IMR-90 (cell line): ENCODE measurements at regions not wholly inside any gene's neighbourhood (a gene's known extent, or its start where the extent isn't known, plus 50 kb on each side); places are given as distances from the start of the nearest gene placed in this dataset.

Source experiments
- ATAC-seq: fragments of 200-7000 bp; cut with Tn5 transposase; 2 replicates; pipeline ENCODE4 v1.9.1; 2020; ENCODE audit warnings: low read depth, mild to moderate bottlenecking, moderate library complexity
- BruUV-seq: library from RNA; stranded (reverse); fragments of 400-500 nt; replicated peaks from 2 replicates; lab custom pipeline; 2021; lab: Mats Ljungman, UMichigan
- CTCF ChIA-PET: fragments of 300-600 bp; formaldehyde crosslinking; extraction: SDS; loops from one replicate; lab custom pipeline; 2021; ENCODE audit warnings: antibody characterized with exemption; lab: Yijun Ruan, JAX
- POLR2A ChIA-PET: fragments of 300-600 bp; sonication (Branson Sonifier 250); formaldehyde crosslinking; loops from one replicate; lab custom pipeline; 2022; ENCODE audit warnings: antibody characterized with exemption; ENCODE audit not compliant: unreplicated experiment; lab: Charles Lee
- DNase-seq: peaks from one replicate; pipeline ENCODE4 v3.0.0; 2013
- H2AFZ ChIP-seq: replicated peaks from 2 replicates; pipeline ENCODE3; 2013; ENCODE audit warnings: low read length, mild to moderate bottlenecking; ENCODE audit not compliant: poor library complexity
- H2AK5ac ChIP-seq: 2 replicates; pipeline ENCODE4 v1.6.1; 2013; ENCODE audit warnings: low read depth, low read length, inconsistent platforms
- H2AK9ac ChIP-seq: replicated peaks from 2 replicates; pipeline ENCODE3; 2013; ENCODE audit warnings: mild to moderate bottlenecking, low read depth, low read length, moderate library complexity; ENCODE audit not compliant: poor library complexity
- H2BK120ac ChIP-seq: 2 replicates; pipeline ENCODE4 v1.6.1; 2013; ENCODE audit warnings: low read depth, low read length, inconsistent platforms
- H2BK15ac ChIP-seq: 3 replicates; pipeline ENCODE4 v1.6.1; 2013; ENCODE audit warnings: low read depth, low read length, inconsistent platforms
- H2BK20ac ChIP-seq: 2 replicates; pipeline ENCODE4 v1.6.1; 2013; ENCODE audit warnings: low read depth, mild to moderate bottlenecking, inconsistent platforms, low read length, moderate library complexity
- H2BK5ac ChIP-seq: 2 replicates; pipeline ENCODE4 v1.6.1; 2013; ENCODE audit warnings: mild to moderate bottlenecking, low read depth, low read length, inconsistent platforms; ENCODE audit not compliant: poor library complexity, severe bottlenecking
- H3K14ac ChIP-seq: replicated peaks from 2 replicates; pipeline ENCODE4 v1.6.1; 2013; ENCODE audit warnings: low read depth, low read length, inconsistent platforms
- H3K18ac ChIP-seq: 2 replicates; pipeline ENCODE4 v1.6.1; 2013; ENCODE audit warnings: low read depth, low read length, control low read depth
- H3K23ac ChIP-seq: 2 replicates; pipeline ENCODE4 v1.6.1; 2013; ENCODE audit warnings: low read depth, low read length, inconsistent platforms
- H3K27ac ChIP-seq: 2 replicates; pipeline ENCODE4 v1.5.1; 2013; ENCODE audit warnings: mild to moderate bottlenecking, control low read depth, low read length; ENCODE audit not compliant: insufficient read depth
- H3K27me3 ChIP-seq: 2 replicates; pipeline ENCODE4 v1.6.1; 2013; ENCODE audit warnings: low read length; ENCODE audit not compliant: control insufficient read depth, insufficient read depth
- H3K36me3 ChIP-seq: 2 replicates; pipeline ENCODE4 v1.6.1; 2013; ENCODE audit warnings: low read length, mixed read lengths; ENCODE audit not compliant: control insufficient read depth, insufficient read depth
- H3K4ac ChIP-seq: 2 replicates; pipeline ENCODE4 v1.6.1; 2013; ENCODE audit warnings: low read depth, low read length, inconsistent platforms
- H3K4me1 ChIP-seq: 2 replicates; pipeline ENCODE4 v1.6.1; 2013; ENCODE audit warnings: low read length, mixed read lengths; ENCODE audit not compliant: control insufficient read depth, insufficient read depth
- H3K4me2 ChIP-seq: 2 replicates; pipeline ENCODE4 v1.6.1; 2013; ENCODE audit warnings: low read depth, mild to moderate bottlenecking, control low read depth, low read length, moderate library complexity
- H3K4me3 ChIP-seq: 2 replicates; pipeline ENCODE4 v1.5.1; 2013; ENCODE audit warnings: low read depth, mild to moderate bottlenecking, control low read depth, low read length, moderate library complexity; ENCODE audit not compliant: insufficient read depth
- H3K56ac ChIP-seq: 2 replicates; pipeline ENCODE4 v1.6.1; 2013; ENCODE audit warnings: low read length, inconsistent platforms; ENCODE audit not compliant: insufficient read depth; ENCODE audit errors: extremely low read depth
- H3K79me1 ChIP-seq, 2 experiments: 2 replicates each; pipeline ENCODE4 v1.6.1; 2013; ENCODE audit warnings: low read length in 2 of 2, inconsistent platforms in 1 of 2, low read depth in 1 of 2
- H3K9ac ChIP-seq: 2 replicates; pipeline ENCODE4 v1.6.1; 2013; ENCODE audit warnings: low read depth, low read length, control low read depth
- H3K9me1 ChIP-seq: 2 replicates; pipeline ENCODE4 v1.6.1; 2013; ENCODE audit warnings: low read length, inconsistent platforms; ENCODE audit not compliant: insufficient read depth
- H3K9me3 ChIP-seq: 2 replicates; pipeline ENCODE4 v1.6.1; 2013; ENCODE audit warnings: low read length; ENCODE audit not compliant: control insufficient read depth, insufficient read depth
- H4K20me1 ChIP-seq: 2 replicates; pipeline ENCODE4 v1.6.1; 2013; ENCODE audit warnings: low read length, inconsistent platforms; ENCODE audit not compliant: insufficient read depth
- H4K5ac ChIP-seq: 2 replicates; pipeline ENCODE4 v1.6.1; 2013; ENCODE audit warnings: mild to moderate bottlenecking, low read depth, low read length, control low read depth
- H4K8ac ChIP-seq, 2 experiments: 2 replicates each; pipeline ENCODE4 v1.6.1; 2013; ENCODE audit warnings: low read depth in 2 of 2, low read length in 2 of 2, control low read depth in 1 of 2, inconsistent platforms in 1 of 2
- H4K91ac ChIP-seq: 2 replicates; pipeline ENCODE4 v1.6.1; 2013; ENCODE audit warnings: low read depth, low read length, inconsistent platforms; ENCODE audit not compliant: insufficient read depth
- BHLHE40 ChIP-seq: fragments of 150-350 bp; IDR thresholded peaks from 2 replicates; pipeline ENCODE4 v1.6.1; 2016; ENCODE audit warnings: mild to moderate bottlenecking, low read depth, low read length
- CEBPB ChIP-seq: IDR thresholded peaks from 2 replicates; pipeline ENCODE4 v1.6.1; 2012; ENCODE audit warnings: low read depth, low read length, improper control_type of control experiment
- CHD1 ChIP-seq: IDR thresholded peaks from 2 replicates; pipeline ENCODE4 v1.6.1; 2012; ENCODE audit warnings: low read depth, low read length, improper control_type of control experiment
- FOS ChIP-seq: fragments of 150-350 bp; IDR thresholded peaks from 2 replicates; pipeline ENCODE4 v1.6.1; 2016; ENCODE audit warnings: low read depth, low read length
- MAFK ChIP-seq: IDR thresholded peaks from 2 replicates; pipeline ENCODE4 v1.6.1; 2012; ENCODE audit warnings: low read depth, low read length, improper control_type of control experiment
- MAZ ChIP-seq: IDR thresholded peaks from 2 replicates; pipeline ENCODE4 v1.6.1; 2012; ENCODE audit warnings: low read depth, mild to moderate bottlenecking, low read length, improper control_type of control experiment, moderate library complexity, borderline replicate concordance
- MXI1 ChIP-seq: IDR thresholded peaks from 2 replicates; pipeline ENCODE4 v1.6.1; 2012; ENCODE audit warnings: low read depth, mild to moderate bottlenecking, low read length, moderate library complexity, borderline replicate concordance
- NFE2L2 ChIP-seq: fragments of 150-350 bp; IDR thresholded peaks from 2 replicates; pipeline ENCODE4 v1.6.1; 2016; ENCODE audit warnings: low read depth, mild to moderate bottlenecking, low read length
- POLR2A ChIP-seq: IDR thresholded peaks from 2 replicates; pipeline ENCODE4 v1.6.1; 2012; ENCODE audit warnings: mild to moderate bottlenecking, low read depth, low read length
- RAD21 ChIP-seq: IDR thresholded peaks from 2 replicates; pipeline ENCODE4 v1.6.1; 2012; ENCODE audit warnings: low read length, improper control_type of control experiment
- RCOR1 ChIP-seq: IDR thresholded peaks from 2 replicates; pipeline ENCODE4 v1.6.1; 2012; ENCODE audit warnings: mild to moderate bottlenecking, low read length, improper control_type of control experiment; ENCODE audit not compliant: insufficient replicate concordance
- RFX5 ChIP-seq: IDR thresholded peaks from 2 replicates; pipeline ENCODE4 v1.8.0; 2012; ENCODE audit warnings: low read depth, mild to moderate bottlenecking, low read length, moderate library complexity
- SMC3 ChIP-seq: fragments of 150-350 bp; IDR thresholded peaks from 2 replicates; pipeline ENCODE4 v1.6.1; 2016; ENCODE audit warnings: low read depth, mild to moderate bottlenecking, antibody characterized with exemption, low read length, moderate library complexity
- WGBS, 2 experiments: methylation state at CpG; one replicate each; pipeline versions ENCODE4 v1.1.5 to v1.1.7; 2013; ENCODE audit warnings: missing lambda C conversion rate in 2 of 2; ENCODE audit not compliant: insufficient read length in 1 of 2; ENCODE audit errors: extremely low coverage in 2 of 2; 5-methylcytosine and 5-hydroxymethylcytosine counted together
- dilution Hi-C: fragments of 300-500 bp; cut with HindIII; formaldehyde crosslinking; loops from one replicate; pipeline ENCODE4 v1.14.3; 2018; ENCODE audit warnings: low sequenced_read_pairs; ENCODE audit not compliant: unreplicated experiment
- in situ Hi-C: fragments of 300-500 bp; cut with MboI; formaldehyde crosslinking; loops from 3 replicates; pipeline ENCODE4 v1.14.3; 2019; ENCODE audit warnings: low sequenced_read_pairs, inconsistent platforms, mixed read lengths
- intact Hi-C: fragments of 100-400 bp; cut with micrococcal nuclease; formaldehyde crosslinking; loops from 2 replicates; pipeline ENCODE4 v1.10.0; 2022
- TF ChIP-seq, protein P1 (sequence below): conservative IDR thresholded peaks from 2 replicates; pipeline ENCODE4 v1.5.1; 2012; ENCODE audit warnings: mild to moderate bottlenecking, low read depth, low read length, improper control_type of control experiment
- TF ChIP-seq, protein P2 (sequence below): fragments of 150-350 bp; IDR thresholded peaks from 2 replicates; pipeline ENCODE4 v1.6.1; 2016; ENCODE audit warnings: low read depth, mild to moderate bottlenecking, low read length, moderate library complexity, borderline replicate concordance
- TF ChIP-seq, protein P3 (sequence below): fragments of 150-350 bp; IDR thresholded peaks from 2 replicates; pipeline ENCODE4 v1.6.1; 2017; ENCODE audit warnings: mild to moderate bottlenecking, antibody characterized with exemption, low read length, low read depth

DNA sequence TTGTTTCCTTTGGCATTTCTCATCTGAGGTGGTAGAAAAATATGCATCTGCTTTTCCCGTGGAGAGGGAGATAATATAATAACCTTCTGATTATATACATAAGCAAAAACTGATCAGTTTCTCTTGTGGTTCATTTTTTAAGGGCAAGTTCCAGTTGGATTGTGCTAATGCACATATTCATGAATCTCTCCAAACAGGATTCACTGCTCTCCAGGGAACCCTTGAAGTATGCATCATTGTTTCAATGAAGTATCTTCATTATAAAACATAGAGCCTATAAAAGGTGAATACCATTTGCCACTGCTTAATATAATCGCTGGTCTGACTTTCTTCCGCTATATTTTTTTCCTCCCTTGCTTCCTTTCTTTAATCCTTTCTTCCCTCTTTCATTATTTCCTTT, 384.7 kb downstream of the FIGN start:
- H3K4me2 ChIP-seq = no peak overlapping the region
- no peaks in the 10 kb centered on the region for H3K27me3 ChIP-seq
- H4K5ac ChIP-seq = no peak overlapping the region
- dilution Hi-C loops = no loop called here
- H3K36me3 ChIP-seq = no peaks in the 10 kb centered on the region
- H3K56ac ChIP-seq = no peak overlapping the region
- no peak overlapping the region for H3K14ac ChIP-seq
- no peak overlapping the region for H4K91ac ChIP-seq
- TF ChIP-seq MXI1 (no peak), POLR2A (no peak), CHD1 (no peak), BHLHE40 (no peak), MAFK (no peak), RAD21 (no peak), FOS (no peak), SMC3 (no peak), MAZ (no peak), RCOR1 (no peak), NFE2L2 (no peak), CEBPB (no peak), RFX5 (no peak)
- TF ChIP-seq, protein P1, sequence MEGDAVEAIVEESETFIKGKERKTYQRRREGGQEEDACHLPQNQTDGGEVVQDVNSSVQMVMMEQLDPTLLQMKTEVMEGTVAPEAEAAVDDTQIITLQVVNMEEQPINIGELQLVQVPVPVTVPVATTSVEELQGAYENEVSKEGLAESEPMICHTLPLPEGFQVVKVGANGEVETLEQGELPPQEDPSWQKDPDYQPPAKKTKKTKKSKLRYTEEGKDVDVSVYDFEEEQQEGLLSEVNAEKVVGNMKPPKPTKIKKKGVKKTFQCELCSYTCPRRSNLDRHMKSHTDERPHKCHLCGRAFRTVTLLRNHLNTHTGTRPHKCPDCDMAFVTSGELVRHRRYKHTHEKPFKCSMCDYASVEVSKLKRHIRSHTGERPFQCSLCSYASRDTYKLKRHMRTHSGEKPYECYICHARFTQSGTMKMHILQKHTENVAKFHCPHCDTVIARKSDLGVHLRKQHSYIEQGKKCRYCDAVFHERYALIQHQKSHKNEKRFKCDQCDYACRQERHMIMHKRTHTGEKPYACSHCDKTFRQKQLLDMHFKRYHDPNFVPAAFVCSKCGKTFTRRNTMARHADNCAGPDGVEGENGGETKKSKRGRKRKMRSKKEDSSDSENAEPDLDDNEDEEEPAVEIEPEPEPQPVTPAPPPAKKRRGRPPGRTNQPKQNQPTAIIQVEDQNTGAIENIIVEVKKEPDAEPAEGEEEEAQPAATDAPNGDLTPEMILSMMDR = no peak
- TF ChIP-seq, protein P2, sequence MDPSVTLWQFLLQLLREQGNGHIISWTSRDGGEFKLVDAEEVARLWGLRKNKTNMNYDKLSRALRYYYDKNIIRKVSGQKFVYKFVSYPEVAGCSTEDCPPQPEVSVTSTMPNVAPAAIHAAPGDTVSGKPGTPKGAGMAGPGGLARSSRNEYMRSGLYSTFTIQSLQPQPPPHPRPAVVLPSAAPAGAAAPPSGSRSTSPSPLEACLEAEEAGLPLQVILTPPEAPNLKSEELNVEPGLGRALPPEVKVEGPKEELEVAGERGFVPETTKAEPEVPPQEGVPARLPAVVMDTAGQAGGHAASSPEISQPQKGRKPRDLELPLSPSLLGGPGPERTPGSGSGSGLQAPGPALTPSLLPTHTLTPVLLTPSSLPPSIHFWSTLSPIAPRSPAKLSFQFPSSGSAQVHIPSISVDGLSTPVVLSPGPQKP = no peak
- TF ChIP-seq, protein P3, sequence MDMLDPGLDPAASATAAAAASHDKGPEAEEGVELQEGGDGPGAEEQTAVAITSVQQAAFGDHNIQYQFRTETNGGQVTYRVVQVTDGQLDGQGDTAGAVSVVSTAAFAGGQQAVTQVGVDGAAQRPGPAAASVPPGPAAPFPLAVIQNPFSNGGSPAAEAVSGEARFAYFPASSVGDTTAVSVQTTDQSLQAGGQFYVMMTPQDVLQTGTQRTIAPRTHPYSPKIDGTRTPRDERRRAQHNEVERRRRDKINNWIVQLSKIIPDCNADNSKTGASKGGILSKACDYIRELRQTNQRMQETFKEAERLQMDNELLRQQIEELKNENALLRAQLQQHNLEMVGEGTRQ = no peak
- DNase-seq = no peak
- CTCF ChIA-PET = interaction anchor here (0.6 to 0.8 kb wide), 2 partner anchors 19 to 381 kb away, joined by 3 to 10 read pairs; no protein-coding TSS in a partner anchor
- H4K8ac ChIP-seq = no peak overlapping the region
- H2BK15ac ChIP-seq = no peak overlapping the region
- no peaks in the 10 kb centered on the region for H3K79me1 ChIP-seq
- no peaks in the 10 kb centered on the region for H4K20me1 ChIP-seq
- H3K23ac ChIP-seq = no peak overlapping the region
- H3K4me1 ChIP-seq = peaks cover 9% of the 10 kb centered on the region
- H3K9me1 ChIP-seq = no peaks in the 10 kb centered on the region
- WGBS, 2 experiments = no CpG with 5 or more reads among the region's 3 CpGs
- no peak overlapping the region for H2BK20ac ChIP-seq
- no peak overlapping the region for H3K18ac ChIP-seq
- no peak overlapping the region for H2AFZ ChIP-seq
- POLR2A ChIA-PET = no interaction called here
- no peak overlapping the region for H2BK120ac ChIP-seq
- H3K9me3 ChIP-seq = no peaks in the 10 kb centered on the region
- no peak overlapping the region for H2AK5ac ChIP-seq
- BruUV-seq = no TSS peak
- no peak overlapping the region for H2BK5ac ChIP-seq
- in situ Hi-C loops = no loop called here
- H3K4me3 ChIP-seq = no peak overlapping the region
- ATAC-seq = no peak
- intact Hi-C loops = no loop called here
- H2AK9ac ChIP-seq = no peak overlapping the region
- no peak overlapping the region for H3K27ac ChIP-seq
- no peak overlapping the region for H3K4ac ChIP-seq
- H3K9ac ChIP-seq = no peak overlapping the region
